GM23338 (cell line): ENCODE measurements at regions not wholly inside any gene's neighbourhood (a gene's known extent, or its start where the extent isn't known, plus 50 kb on each side); places are given as distances from the start of the nearest gene placed in this dataset.

Experiments
- ATAC-seq: fragments of 200-7000 bp; cut with Tn5 transposase; 3 replicates; pipeline ENCODE4 v1.9.1; 2020
- DNase-seq: peaks from one replicate; pipeline ENCODE4 v3.0.0-alpha.2; 2015; ENCODE audit warnings: low spot score
- H2AFZ ChIP-seq: fragments of 200-600 bp; sonication (generic); 2 replicates; pipeline ENCODE4 v1.8.0; 2016; ENCODE audit warnings: antibody characterized with exemption, mild to moderate bottlenecking, moderate library complexity
- H3F3A ChIP-seq: fragments of 200-600 bp; sonication (generic); replicated peaks from 2 replicates; pipeline ENCODE4 v1.8.0; 2017; ENCODE audit warnings: antibody characterized with exemption, mixed run types, low read depth
- H3K27ac ChIP-seq: fragments of 200-600 bp; sonication (generic); 2 replicates; pipeline ENCODE4 v1.6.1; 2016; ENCODE audit warnings: low read depth
- H3K27me3 ChIP-seq: fragments of 200-600 bp; sonication (generic); 2 replicates; pipeline ENCODE4 v1.8.0; 2016; ENCODE audit warnings: mild to moderate bottlenecking, mixed run types, moderate library complexity; ENCODE audit not compliant: insufficient read depth
- H3K36me3 ChIP-seq: fragments of 200-600 bp; sonication (generic); 2 replicates; pipeline ENCODE4 v1.8.0; 2016; ENCODE audit warnings: mild to moderate bottlenecking; ENCODE audit not compliant: insufficient read depth
- H3K4me1 ChIP-seq: fragments of 200-600 bp; sonication (generic); 2 replicates; pipeline ENCODE4 v1.8.0; 2016; ENCODE audit warnings: mild to moderate bottlenecking, moderate library complexity; ENCODE audit not compliant: insufficient read depth
- H3K4me2 ChIP-seq: fragments of 200-600 bp; sonication (generic); 2 replicates; pipeline ENCODE4 v1.7.1; 2017; ENCODE audit warnings: mixed run types
- H3K4me3 ChIP-seq: fragments of 200-600 bp; sonication (generic); 2 replicates; pipeline ENCODE4 v1.6.1; 2016; ENCODE audit warnings: mixed run types
- H3K79me2 ChIP-seq: fragments of 200-600 bp; sonication (generic); replicated peaks from 2 replicates; pipeline ENCODE4 v1.8.0; 2017; ENCODE audit warnings: mild to moderate bottlenecking; ENCODE audit not compliant: insufficient read depth
- H3K9me2 ChIP-seq: fragments of 200-600 bp; sonication (generic); 2 replicates; pipeline ENCODE4 v1.8.0; 2017; ENCODE audit not compliant: insufficient read depth
- H4K20me1 ChIP-seq: fragments of 200-600 bp; sonication (generic); replicated peaks from 2 replicates; pipeline ENCODE4 v1.8.0; 2017; ENCODE audit warnings: mild to moderate bottlenecking; ENCODE audit not compliant: insufficient read depth
- H3K27ac Mint-ChIP-seq: 2 replicates; pipeline ENCODE4 v1.8.0; 2020; ENCODE audit warnings: inconsistent platforms, mild to moderate bottlenecking, moderate library complexity, mixed read lengths
- H3K27me3 Mint-ChIP-seq: 3 replicates; pipeline ENCODE4 v1.8.0; 2022; ENCODE audit warnings: low read depth, mild to moderate bottlenecking, moderate library complexity, mixed read lengths, inconsistent platforms; ENCODE audit not compliant: insufficient read depth, poor library complexity
- H3K36me3 Mint-ChIP-seq: 3 replicates; pipeline ENCODE4 v1.8.0; 2021; ENCODE audit warnings: low read depth, mild to moderate bottlenecking, inconsistent platforms, moderate library complexity, mixed read lengths
- H3K4me1 Mint-ChIP-seq: 3 replicates; pipeline ENCODE4 v1.8.0; 2020; ENCODE audit warnings: mild to moderate bottlenecking, inconsistent platforms, mixed read lengths
- H3K4me3 Mint-ChIP-seq: 3 replicates; pipeline ENCODE4 v1.8.0; 2021; ENCODE audit warnings: moderate library complexity, mild to moderate bottlenecking, inconsistent platforms, mixed read lengths
- H3K9me3 Mint-ChIP-seq: 3 replicates; pipeline ENCODE4 v1.8.0; 2020; ENCODE audit warnings: moderate library complexity, mild to moderate bottlenecking, inconsistent platforms, mixed read lengths
- CREB1 ChIP-seq: fragments of 250-450 bp; sonication (Bioruptor Pico); IDR thresholded peaks from 2 replicates; pipeline ENCODE4 v1.5.0; 2020; ENCODE audit warnings: low read depth, mild to moderate bottlenecking, moderate library complexity
- EZH2 ChIP-seq: fragments of 200-600 bp; sonication (generic); IDR thresholded peaks from one replicate; pipeline ENCODE4 v1.8.0; 2017; ENCODE audit warnings: antibody characterized with exemption, mild to moderate bottlenecking, low read depth; ENCODE audit not compliant: unreplicated experiment
- POLR2AphosphoS5 ChIP-seq: IDR thresholded peaks from 2 replicates; pipeline ENCODE4 v1.6.1; 2016; ENCODE audit warnings: antibody characterized with exemption, low read depth
- ZNF331 ChIP-seq: fragments of 250-450 bp; sonication (Bioruptor Pico); IDR thresholded peaks from 2 replicates; pipeline ENCODE4 v1.5.0; 2020; ENCODE audit warnings: low read depth, mild to moderate bottlenecking, moderate library complexity
- TF ChIP-seq, protein P1 (sequence below): fragments of 250-450 bp; sonication (Bioruptor Pico); IDR thresholded peaks from 2 replicates; pipeline ENCODE4 v1.5.0; 2020; ENCODE audit warnings: mild to moderate bottlenecking, moderate library complexity
- TF ChIP-seq, protein P2 (sequence below): IDR thresholded peaks from 2 replicates; pipeline ENCODE4 v1.6.1; 2016; ENCODE audit warnings: antibody characterized with exemption
- TF ChIP-seq, protein P3 (sequence below), 2 experiments: fragments of 200-600 bp in 1 of 2; sonication (generic) in 1 of 2; conservative IDR thresholded peaks; 2 replicates each; pipeline versions ENCODE4 v1.5.1 to v1.6.1; 2016 to 2017; ENCODE audit warnings: antibody characterized with exemption in 2 of 2, low read depth in 2 of 2, mild to moderate bottlenecking in 2 of 2, moderate library complexity in 1 of 2

DNA sequence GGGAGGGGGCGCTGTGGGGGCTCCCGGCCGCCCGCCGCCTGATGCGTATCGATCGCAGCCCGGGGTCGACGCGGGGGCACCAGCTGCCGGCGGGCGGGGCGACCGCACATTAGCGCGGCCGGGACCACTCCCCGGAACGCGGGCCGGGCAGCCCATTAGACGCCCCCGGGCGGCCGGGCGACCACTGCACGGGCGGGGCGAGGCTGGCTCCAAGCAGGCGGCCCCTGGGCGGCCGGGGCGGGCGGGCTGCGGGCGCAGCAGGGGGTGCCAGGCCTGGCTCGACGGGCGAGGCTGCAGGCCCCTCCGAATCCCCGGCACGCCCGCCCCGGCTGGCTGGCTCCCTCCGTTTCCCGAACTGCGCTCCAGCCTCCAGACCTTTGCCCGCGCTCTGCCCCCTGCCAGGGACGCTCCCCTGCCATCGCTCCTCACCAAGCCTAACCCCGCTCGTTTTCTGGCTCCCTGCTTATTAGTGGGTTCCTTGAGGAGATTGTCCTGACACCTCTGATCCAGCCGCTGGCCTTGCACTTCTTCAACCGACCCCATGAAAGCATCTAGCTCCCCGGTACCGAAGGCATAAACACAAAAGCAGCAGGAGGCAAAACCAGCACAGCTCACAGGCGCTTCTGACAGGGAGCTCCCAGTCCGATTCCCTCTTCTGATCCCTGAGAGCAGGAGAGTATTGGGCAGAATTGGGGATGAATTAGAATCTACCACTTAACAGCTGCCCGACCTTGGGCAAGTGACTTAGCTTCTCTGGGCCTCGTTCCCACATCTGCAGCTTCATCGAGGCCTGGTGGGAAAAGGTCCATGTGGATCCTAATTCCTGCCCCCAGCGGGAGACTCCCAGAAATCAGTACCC is 92.6 kb upstream of the CASZ1 start:
- peaks cover 17% of the 10 kb centered on the region; the same call in 1 of the 2 replicates for H3K4me1 ChIP-seq
- no peak for TF ChIP-seq CREB1 (CRISPR knock-in tag)
- peak; percentile 52 for TF ChIP-seq EZH2
- Mint-ChIP-seq H3K36me3 (no peaks in the 10 kb centered on the region), H3K9me3 (no peaks in the 10 kb centered on the region), H3K27ac (no peak overlapping the region), H3K4me3 (peak overlapping the region; percentile 81), H3K27me3 (peaks cover 21% of the 10 kb centered on the region), H3K4me1 (peaks cover 18% of the 10 kb centered on the region)
- no peaks in the 10 kb centered on the region for H3K9me2 ChIP-seq
- H3F3A ChIP-seq = 0 out of 2 replicates have a peak, but pooled peaks cover 3% of the 10 kb centered on the region
- DNase-seq (peak; percentile 51), ATAC-seq (peak; percentile 57)
- peak overlapping the region; percentile 97 for H2AFZ ChIP-seq
- peak overlapping the region; percentile 70 for H3K4me3 ChIP-seq
- H3K36me3 ChIP-seq = no peaks in the 10 kb centered on the region
- H3K79me2 ChIP-seq = no peaks in the 10 kb centered on the region
- H3K4me2 ChIP-seq = peak overlapping the region; percentile 88
- H3K27ac ChIP-seq = no peak overlapping the region
- H4K20me1 ChIP-seq = no peaks in the 10 kb centered on the region; the same call in 1 of the 2 replicates
- peaks cover 30% of the 10 kb centered on the region for H3K27me3 ChIP-seq

DNA sequence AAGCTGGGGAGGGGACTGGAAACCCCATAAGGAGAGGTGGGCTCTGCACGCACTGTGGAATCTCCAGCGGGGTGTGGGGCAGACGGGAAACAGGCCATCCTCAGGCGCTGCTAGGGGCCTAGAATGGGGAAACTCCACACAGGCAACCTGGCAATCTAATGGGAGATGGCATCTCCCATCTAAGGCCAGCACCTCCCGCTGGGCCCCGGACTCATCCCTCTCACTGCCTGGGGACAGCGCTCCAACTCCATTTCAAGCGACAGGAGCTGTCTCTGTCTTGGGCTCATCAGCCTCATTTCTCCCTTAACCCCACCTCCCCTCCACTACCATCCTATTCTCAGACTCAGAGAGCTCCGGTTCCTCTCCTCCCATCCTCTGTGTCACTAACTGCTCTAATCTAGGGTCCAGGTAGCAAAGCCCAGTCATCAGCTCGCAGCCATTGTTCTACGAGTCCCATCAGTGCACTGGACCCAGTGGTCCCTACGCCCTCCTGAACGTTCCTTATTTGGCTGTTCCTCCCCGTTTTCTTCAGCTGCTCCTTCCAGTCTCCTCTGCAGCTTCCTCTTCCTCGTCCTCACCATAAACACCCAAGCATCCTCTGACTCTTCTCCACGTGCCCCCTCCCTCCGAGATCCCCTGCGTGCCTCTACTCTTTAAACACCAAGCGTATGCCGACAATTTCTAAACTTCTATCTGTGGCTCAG is 93.4 kb upstream of the CASZ1 start:
- H3K4me2 ChIP-seq = peak overlapping the region; percentile 88
- no peaks in the 10 kb centered on the region for H3K79me2 ChIP-seq
- H3K27ac Mint-ChIP-seq = no peak overlapping the region
- H3K4me1 Mint-ChIP-seq = peaks cover 18% of the 10 kb centered on the region
- H3F3A ChIP-seq = 0 out of 2 replicates have a peak, but pooled peaks cover 3% of the 10 kb centered on the region
- peak overlapping the region; percentile 97 for H2AFZ ChIP-seq
- H3K36me3 ChIP-seq = no peaks in the 10 kb centered on the region
- no peaks in the 10 kb centered on the region; the same call in 1 of the 2 replicates for H4K20me1 ChIP-seq
- H3K36me3 Mint-ChIP-seq = no peaks in the 10 kb centered on the region
- H3K4me3 Mint-ChIP-seq = peak overlapping the region; percentile 34; the same call in 2 of the 3 replicates
- H3K4me1 ChIP-seq = peaks cover 17% of the 10 kb centered on the region; the same call in 1 of the 2 replicates
- no peaks in the 10 kb centered on the region for H3K9me3 Mint-ChIP-seq
- ATAC-seq (peak; percentile 17), DNase-seq (no peak)
- no peaks in the 10 kb centered on the region for H3K9me2 ChIP-seq
- H3K27me3 Mint-ChIP-seq = peaks cover 21% of the 10 kb centered on the region
- TF ChIP-seq, protein P1, sequence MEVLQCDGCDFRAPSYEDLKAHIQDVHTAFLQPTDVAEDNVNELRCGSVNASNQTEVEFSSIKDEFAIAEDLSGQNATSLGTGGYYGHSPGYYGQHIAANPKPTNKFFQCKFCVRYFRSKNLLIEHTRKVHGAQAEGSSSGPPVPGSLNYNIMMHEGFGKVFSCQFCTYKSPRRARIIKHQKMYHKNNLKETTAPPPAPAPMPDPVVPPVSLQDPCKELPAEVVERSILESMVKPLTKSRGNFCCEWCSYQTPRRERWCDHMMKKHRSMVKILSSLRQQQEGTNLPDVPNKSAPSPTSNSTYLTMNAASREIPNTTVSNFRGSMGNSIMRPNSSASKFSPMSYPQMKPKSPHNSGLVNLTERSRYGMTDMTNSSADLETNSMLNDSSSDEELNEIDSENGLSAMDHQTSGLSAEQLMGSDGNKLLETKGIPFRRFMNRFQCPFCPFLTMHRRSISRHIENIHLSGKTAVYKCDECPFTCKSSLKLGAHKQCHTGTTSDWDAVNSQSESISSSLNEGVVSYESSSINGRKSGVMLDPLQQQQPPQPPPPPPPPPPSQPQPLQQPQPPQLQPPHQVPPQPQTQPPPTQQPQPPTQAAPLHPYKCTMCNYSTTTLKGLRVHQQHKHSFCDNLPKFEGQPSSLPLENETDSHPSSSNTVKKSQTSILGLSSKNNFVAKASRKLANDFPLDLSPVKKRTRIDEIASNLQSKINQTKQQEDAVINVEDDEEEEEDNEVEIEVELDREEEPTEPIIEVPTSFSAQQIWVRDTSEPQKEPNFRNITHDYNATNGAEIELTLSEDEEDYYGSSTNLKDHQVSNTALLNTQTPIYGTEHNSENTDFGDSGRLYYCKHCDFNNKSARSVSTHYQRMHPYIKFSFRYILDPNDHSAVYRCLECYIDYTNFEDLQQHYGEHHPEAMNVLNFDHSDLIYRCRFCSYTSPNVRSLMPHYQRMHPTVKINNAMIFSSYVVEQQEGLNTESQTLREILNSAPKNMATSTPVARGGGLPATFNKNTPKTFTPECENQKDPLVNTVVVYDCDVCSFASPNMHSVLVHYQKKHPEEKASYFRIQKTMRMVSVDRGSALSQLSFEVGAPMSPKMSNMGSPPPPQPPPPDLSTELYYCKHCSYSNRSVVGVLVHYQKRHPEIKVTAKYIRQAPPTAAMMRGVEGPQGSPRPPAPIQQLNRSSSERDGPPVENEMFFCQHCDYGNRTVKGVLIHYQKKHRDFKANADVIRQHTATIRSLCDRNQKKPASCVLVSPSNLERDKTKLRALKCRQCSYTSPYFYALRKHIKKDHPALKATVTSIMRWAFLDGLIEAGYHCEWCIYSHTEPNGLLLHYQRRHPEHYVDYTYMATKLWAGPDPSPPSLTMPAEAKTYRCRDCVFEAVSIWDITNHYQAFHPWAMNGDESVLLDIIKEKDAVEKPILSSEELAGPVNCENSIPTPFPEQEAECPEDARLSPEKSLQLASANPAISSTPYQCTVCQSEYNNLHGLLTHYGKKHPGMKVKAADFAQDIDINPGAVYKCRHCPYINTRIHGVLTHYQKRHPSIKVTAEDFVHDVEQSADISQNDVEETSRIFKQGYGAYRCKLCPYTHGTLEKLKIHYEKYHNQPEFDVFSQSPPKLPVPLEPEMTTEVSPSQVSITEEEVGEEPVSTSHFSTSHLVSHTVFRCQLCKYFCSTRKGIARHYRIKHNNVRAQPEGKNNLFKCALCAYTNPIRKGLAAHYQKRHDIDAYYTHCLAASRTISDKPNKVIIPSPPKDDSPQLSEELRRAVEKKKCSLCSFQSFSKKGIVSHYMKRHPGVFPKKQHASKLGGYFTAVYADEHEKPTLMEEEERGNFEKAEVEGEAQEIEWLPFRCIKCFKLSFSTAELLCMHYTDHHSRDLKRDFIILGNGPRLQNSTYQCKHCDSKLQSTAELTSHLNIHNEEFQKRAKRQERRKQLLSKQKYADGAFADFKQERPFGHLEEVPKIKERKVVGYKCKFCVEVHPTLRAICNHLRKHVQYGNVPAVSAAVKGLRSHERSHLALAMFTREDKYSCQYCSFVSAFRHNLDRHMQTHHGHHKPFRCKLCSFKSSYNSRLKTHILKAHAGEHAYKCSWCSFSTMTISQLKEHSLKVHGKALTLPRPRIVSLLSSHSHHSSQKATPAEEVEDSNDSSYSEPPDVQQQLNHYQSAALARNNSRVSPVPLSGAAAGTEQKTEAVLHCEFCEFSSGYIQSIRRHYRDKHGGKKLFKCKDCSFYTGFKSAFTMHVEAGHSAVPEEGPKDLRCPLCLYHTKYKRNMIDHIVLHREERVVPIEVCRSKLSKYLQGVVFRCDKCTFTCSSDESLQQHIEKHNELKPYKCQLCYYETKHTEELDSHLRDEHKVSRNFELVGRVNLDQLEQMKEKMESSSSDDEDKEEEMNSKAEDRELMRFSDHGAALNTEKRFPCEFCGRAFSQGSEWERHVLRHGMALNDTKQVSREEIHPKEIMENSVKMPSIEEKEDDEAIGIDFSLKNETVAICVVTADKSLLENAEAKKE (CRISPR knock-in tag) = no peak
- no peak for TF ChIP-seq CREB1 (CRISPR knock-in tag)
- no peak for TF ChIP-seq POLR2AphosphoS5
- TF ChIP-seq ZNF331 = no peak
- TF ChIP-seq, protein P2, sequence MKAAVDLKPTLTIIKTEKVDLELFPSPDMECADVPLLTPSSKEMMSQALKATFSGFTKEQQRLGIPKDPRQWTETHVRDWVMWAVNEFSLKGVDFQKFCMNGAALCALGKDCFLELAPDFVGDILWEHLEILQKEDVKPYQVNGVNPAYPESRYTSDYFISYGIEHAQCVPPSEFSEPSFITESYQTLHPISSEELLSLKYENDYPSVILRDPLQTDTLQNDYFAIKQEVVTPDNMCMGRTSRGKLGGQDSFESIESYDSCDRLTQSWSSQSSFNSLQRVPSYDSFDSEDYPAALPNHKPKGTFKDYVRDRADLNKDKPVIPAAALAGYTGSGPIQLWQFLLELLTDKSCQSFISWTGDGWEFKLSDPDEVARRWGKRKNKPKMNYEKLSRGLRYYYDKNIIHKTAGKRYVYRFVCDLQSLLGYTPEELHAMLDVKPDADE = no peak
- no peak for TF ChIP-seq EZH2
- TF ChIP-seq, protein P3, sequence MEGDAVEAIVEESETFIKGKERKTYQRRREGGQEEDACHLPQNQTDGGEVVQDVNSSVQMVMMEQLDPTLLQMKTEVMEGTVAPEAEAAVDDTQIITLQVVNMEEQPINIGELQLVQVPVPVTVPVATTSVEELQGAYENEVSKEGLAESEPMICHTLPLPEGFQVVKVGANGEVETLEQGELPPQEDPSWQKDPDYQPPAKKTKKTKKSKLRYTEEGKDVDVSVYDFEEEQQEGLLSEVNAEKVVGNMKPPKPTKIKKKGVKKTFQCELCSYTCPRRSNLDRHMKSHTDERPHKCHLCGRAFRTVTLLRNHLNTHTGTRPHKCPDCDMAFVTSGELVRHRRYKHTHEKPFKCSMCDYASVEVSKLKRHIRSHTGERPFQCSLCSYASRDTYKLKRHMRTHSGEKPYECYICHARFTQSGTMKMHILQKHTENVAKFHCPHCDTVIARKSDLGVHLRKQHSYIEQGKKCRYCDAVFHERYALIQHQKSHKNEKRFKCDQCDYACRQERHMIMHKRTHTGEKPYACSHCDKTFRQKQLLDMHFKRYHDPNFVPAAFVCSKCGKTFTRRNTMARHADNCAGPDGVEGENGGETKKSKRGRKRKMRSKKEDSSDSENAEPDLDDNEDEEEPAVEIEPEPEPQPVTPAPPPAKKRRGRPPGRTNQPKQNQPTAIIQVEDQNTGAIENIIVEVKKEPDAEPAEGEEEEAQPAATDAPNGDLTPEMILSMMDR (conservative IDR thresholded peaks at IDR 0.05; ENCODE audit: low read depth in 2 of 2) = no peak
- H3K4me3 ChIP-seq = peak overlapping the region; percentile 70; the same call in 1 of the 2 replicates
- H3K27ac ChIP-seq = no peak overlapping the region
- peaks cover 30% of the 10 kb centered on the region for H3K27me3 ChIP-seq
